Glutamatergic neuron (in vitro differentiated cells): ENCODE measurements at regions not wholly inside any gene's neighbourhood (a gene's known extent, or its start where the extent isn't known, plus 50 kb on each side); places are given as distances from the start of the nearest gene placed in this dataset.

Experiments
- DNase-seq: peaks from one replicate; pipeline ENCODE4 v3.0.0; 2022
- H3K27ac Mint-ChIP-seq: one replicate; pipeline ENCODE4 v1.8.0; 2020; ENCODE audit warnings: mild to moderate bottlenecking, mixed read lengths, inconsistent platforms; ENCODE audit not compliant: unreplicated experiment
- H3K27me3 Mint-ChIP-seq: one replicate; pipeline ENCODE4 v1.8.0; 2020; ENCODE audit warnings: mild to moderate bottlenecking, moderate library complexity, mixed read lengths, inconsistent platforms; ENCODE audit not compliant: unreplicated experiment
- H3K36me3 Mint-ChIP-seq: one replicate; pipeline ENCODE4 v1.8.0; 2020; ENCODE audit warnings: mild to moderate bottlenecking, mixed read lengths, inconsistent platforms; ENCODE audit not compliant: unreplicated experiment
- H3K4me1 Mint-ChIP-seq: one replicate; pipeline ENCODE4 v1.8.0; 2020; ENCODE audit warnings: mild to moderate bottlenecking, low read depth, mixed read lengths, inconsistent platforms; ENCODE audit not compliant: unreplicated experiment
- H3K4me3 Mint-ChIP-seq: one replicate; pipeline ENCODE4 v1.8.0; 2020; ENCODE audit warnings: mild to moderate bottlenecking, mixed read lengths, inconsistent platforms; ENCODE audit not compliant: unreplicated experiment
- H3K9me3 Mint-ChIP-seq: one replicate; pipeline ENCODE4 v1.8.0; 2020; ENCODE audit warnings: mild to moderate bottlenecking, moderate library complexity, mixed read lengths, inconsistent platforms; ENCODE audit not compliant: unreplicated experiment
- TF ChIP-seq, protein P1 (sequence below): fragments of 200-600 bp; sonication (generic); IDR thresholded peaks from one replicate; pipeline ENCODE4 v1.5.0; 2021; ENCODE audit not compliant: partially characterized antibody, unreplicated experiment

DNA sequence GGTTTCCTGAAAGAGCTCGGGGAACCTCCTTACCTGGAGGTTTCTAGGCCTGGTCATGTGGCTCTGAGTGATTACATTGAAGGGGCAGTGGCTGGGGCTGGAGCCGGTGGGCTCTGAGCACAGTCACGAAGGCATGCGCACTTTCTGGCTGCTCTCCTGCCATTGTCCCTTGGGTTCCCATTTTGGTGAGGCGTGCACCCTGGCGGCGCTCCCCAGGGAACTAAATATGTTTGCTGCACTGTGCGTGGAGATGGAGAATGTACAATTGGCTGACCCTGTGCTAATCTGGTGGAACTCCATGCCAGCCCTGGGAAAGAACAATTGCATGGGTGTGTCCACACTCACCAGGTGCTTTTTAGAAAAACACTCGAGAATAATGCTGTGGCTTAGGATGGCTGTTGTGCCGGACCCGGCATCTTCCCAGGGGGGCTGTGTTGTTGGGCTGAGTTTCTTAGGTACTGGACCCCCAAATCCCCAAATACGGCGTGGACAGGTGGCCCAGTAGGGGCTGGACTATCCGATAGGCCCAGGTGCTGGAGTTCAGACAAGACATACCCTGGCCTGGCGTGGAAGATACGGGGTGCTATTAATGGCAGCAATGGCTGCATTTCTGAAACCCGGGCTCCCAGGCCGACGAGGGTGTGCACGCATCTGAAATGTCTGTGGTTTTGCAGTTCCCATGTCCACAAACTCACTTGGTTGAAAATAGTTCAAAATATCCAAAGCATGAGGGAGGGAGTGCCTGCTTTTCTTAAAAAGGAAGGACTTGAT, 230.5 kb downstream of the SEC14L1 start:
- Mint-ChIP-seq H3K9me3 (peaks cover 20% of the 10 kb centered on the region), H3K4me1 (peaks cover 45% of the 10 kb centered on the region)

GRCh38 chr17:77371888-77372443, 231.2 kb downstream of the SEC14L1 start:
- H3K27me3 Mint-ChIP-seq: peaks cover 22% of the 10 kb centered on the region
- TF ChIP-seq, protein P1, sequence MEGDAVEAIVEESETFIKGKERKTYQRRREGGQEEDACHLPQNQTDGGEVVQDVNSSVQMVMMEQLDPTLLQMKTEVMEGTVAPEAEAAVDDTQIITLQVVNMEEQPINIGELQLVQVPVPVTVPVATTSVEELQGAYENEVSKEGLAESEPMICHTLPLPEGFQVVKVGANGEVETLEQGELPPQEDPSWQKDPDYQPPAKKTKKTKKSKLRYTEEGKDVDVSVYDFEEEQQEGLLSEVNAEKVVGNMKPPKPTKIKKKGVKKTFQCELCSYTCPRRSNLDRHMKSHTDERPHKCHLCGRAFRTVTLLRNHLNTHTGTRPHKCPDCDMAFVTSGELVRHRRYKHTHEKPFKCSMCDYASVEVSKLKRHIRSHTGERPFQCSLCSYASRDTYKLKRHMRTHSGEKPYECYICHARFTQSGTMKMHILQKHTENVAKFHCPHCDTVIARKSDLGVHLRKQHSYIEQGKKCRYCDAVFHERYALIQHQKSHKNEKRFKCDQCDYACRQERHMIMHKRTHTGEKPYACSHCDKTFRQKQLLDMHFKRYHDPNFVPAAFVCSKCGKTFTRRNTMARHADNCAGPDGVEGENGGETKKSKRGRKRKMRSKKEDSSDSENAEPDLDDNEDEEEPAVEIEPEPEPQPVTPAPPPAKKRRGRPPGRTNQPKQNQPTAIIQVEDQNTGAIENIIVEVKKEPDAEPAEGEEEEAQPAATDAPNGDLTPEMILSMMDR: no peak
- peak overlapping the region; percentile 43 for H3K27ac Mint-ChIP-seq
- peak overlapping the region; percentile 72 for H3K4me3 Mint-ChIP-seq
- peak; percentile 42 for DNase-seq
- H3K36me3 Mint-ChIP-seq: peaks cover 4% of the 10 kb centered on the region
- peaks cover 45% of the 10 kb centered on the region for H3K4me1 Mint-ChIP-seq
- H3K9me3 Mint-ChIP-seq: peaks cover 20% of the 10 kb centered on the region

More for the DNA sequence above, 230.5 kb downstream of the SEC14L1 start:
- Mint-ChIP-seq H3K27ac (no peak overlapping the region), H3K4me3 (peak overlapping the region; percentile 55), H3K36me3 (peaks cover 4% of the 10 kb centered on the region), H3K27me3 (peaks cover 22% of the 10 kb centered on the region)
- DNase-seq: no peak
- TF ChIP-seq, protein P1: no peak

GRCh38 chr17:77372444-77373298, 231.9 kb downstream of the SEC14L1 start:
- peaks cover 46% of the 10 kb centered on the region for H3K4me1 Mint-ChIP-seq
- TF ChIP-seq, protein P1: no peak
- peaks cover 4% of the 10 kb centered on the region for H3K36me3 Mint-ChIP-seq
- H3K4me3 Mint-ChIP-seq: peak overlapping the region; percentile 72
- peak overlapping the region; percentile 43 for H3K27ac Mint-ChIP-seq
- peaks cover 22% of the 10 kb centered on the region for H3K27me3 Mint-ChIP-seq
- DNase-seq: peak; percentile 70
- peaks cover 17% of the 10 kb centered on the region for H3K9me3 Mint-ChIP-seq

DNA sequence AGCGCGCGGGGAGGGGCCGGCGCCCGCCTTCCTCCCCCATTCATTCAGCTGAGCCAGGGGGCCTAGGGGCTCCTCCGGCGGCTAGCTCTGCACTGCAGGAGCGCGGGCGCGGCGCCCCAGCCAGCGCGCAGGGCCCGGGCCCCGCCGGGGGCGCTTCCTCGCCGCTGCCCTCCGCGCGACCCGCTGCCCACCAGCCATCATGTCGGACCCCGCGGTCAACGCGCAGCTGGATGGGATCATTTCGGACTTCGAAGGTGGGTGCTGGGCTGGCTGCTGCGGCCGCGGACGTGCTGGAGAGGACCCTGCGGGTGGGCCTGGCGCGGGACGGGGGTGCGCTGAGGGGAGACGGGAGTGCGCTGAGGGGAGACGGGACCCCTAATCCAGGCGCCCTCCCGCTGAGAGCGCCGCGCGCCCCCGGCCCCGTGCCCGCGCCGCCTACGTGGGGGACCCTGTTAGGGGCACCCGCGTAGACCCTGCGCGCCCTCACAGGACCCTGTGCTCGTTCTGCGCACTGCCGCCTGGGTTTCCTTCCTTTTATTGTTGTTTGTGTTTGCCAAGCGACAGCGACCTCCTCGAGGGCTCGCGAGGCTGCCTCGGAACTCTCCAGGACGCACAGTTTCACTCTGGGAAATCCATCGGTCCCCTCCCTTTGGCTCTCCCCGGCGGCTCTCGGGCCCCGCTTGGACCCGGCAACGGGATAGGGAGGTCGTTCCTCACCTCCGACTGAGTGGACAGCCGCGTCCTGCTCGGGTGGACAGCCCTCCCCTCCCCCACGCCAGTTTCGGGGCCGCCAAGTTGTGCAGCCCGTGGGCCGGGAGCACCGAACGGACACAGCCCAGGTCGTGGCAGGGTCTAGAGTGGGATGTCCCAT, 232.8 kb downstream of the SEC14L1 start:
- TF ChIP-seq, protein P1: no peak
- Mint-ChIP-seq H3K4me3 (peak overlapping the region; percentile 96), H3K36me3 (peaks cover 4% of the 10 kb centered on the region), H3K4me1 (peaks cover 55% of the 10 kb centered on the region), H3K9me3 (peaks cover 23% of the 10 kb centered on the region), H3K27ac (peak overlapping the region; percentile 97), H3K27me3 (peaks cover 20% of the 10 kb centered on the region)
- DNase-seq: peak; percentile 46
